Fibroblast of mammary gland (primary cell): ENCODE measurements at regions not wholly inside any gene's neighbourhood (a gene's known extent, or its start where the extent isn't known, plus 50 kb on each side); places are given as distances from the start of the nearest gene placed in this dataset.
A peak's percentile ranks its signal among the peaks of the same experiment; 100 is the strongest.

Source experiments
- DNase-seq: peaks from one replicate; pipeline ENCODE4 v3.0.0-alpha.2; 2010; ENCODE audit warnings: low read depth
- H3K4me3 ChIP-seq: 2 replicates; pipeline ENCODE4 v1.5.1; 2011; ENCODE audit warnings: low read depth, mild to moderate bottlenecking, low read length, moderate library complexity; ENCODE audit not compliant: control insufficient read depth
- TF ChIP-seq, protein P1 (sequence below): conservative IDR thresholded peaks from 2 replicates; pipeline ENCODE4 v1.5.1; 2011; ENCODE audit warnings: low read depth, low read length, inconsistent platforms; ENCODE audit not compliant: control insufficient read depth, insufficient read depth

DNA sequence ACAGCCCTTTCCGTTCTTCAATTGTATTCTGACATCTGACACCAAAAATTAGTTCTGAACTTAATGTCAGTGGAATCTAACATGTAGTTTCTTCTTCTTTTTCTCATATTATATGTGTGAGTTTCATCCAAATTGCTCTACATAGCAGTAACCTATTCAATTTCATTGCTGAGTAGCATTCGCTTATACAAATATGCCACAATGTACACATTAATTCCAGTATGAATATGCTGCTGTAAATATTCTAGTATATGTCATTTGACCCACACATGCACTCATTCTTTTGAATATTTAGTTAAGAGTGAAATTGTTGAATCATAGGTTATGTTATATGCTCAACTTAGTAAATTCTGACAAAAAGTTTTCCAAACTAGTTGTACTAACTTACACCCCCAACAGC is 550.9 kb downstream of the CHSY3 start:
- no peak overlapping the region for H3K4me3 ChIP-seq
- TF ChIP-seq, protein P1, sequence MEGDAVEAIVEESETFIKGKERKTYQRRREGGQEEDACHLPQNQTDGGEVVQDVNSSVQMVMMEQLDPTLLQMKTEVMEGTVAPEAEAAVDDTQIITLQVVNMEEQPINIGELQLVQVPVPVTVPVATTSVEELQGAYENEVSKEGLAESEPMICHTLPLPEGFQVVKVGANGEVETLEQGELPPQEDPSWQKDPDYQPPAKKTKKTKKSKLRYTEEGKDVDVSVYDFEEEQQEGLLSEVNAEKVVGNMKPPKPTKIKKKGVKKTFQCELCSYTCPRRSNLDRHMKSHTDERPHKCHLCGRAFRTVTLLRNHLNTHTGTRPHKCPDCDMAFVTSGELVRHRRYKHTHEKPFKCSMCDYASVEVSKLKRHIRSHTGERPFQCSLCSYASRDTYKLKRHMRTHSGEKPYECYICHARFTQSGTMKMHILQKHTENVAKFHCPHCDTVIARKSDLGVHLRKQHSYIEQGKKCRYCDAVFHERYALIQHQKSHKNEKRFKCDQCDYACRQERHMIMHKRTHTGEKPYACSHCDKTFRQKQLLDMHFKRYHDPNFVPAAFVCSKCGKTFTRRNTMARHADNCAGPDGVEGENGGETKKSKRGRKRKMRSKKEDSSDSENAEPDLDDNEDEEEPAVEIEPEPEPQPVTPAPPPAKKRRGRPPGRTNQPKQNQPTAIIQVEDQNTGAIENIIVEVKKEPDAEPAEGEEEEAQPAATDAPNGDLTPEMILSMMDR: no peak
- DNase-seq: no peak

DNA sequence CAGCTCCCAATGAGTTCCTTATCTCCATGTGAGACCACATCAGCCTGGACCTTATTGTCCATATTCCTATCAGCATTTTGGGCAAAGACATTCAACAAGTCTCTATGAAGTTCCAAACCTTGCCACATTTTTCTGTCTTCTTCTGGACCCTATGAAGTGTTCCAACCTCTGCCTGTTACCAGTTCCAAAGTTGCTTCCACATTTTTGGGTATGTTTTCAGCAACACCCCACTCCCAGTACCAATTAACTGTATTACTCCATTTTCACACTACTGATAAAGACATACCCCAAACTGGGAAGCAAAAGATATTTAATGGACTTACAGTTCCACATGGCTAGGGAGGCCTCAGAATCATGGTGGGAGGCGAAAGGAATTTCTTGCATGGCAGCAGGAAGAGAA is 548.5 kb downstream of the CHSY3 start:
- TF ChIP-seq, protein P1: no peak
- no peak overlapping the region for H3K4me3 ChIP-seq
- DNase-seq: no peak

DNA sequence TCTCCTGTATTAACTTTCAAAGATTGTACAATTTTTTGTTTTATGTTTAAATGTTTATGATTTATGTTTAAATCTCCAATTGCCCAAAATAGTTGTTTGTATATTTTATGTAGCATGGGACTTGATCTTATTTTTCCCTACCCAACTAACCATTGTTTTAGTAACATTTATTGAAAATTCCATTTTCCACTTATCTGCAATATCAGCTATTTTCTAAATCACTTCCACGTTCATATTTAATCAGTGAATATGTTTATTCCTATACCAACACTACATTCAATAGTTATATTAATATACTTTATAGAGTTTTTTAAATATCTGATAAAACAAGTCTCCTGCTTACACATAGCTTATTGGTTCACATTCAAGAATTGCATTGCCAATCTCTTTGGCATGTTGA is 532.2 kb downstream of the CHSY3 start:
- DNase-seq: no peak
- TF ChIP-seq, protein P1: no peak
- H3K4me3 ChIP-seq: no peak overlapping the region

DNA sequence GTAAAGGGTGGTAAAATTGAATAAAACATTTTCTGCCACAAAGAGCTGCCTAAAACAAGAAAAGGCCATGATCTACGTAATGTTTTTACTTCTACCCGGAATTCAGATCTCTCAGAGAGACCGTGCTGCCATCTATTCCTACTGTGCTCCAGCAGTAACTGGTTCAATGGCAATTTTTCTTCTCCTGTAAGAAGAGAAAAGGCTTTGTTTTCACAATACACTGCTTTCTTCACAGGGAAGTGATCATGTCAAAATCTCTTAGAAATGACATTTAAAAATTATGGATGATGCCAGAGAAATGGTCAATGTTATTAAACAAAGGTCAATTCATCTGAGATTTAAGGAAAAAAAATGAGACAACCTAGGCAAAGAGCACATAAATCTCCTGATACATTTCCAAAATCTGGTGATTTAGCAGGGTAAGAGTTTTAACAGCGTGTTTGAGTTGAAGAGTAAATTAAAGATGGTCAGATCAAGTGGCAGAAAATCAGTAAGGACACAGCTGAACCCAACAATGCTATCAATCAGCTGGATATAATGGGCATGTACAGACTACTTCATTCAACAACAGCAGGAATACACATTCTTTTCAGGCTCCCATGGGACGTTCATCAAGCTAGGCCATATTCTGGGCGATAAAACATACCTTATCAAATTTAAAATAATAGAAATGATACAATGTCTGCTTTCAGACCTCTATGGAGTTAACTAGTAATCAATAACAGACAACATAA is 523.1 kb downstream of the CHSY3 start:
- no peak overlapping the region for H3K4me3 ChIP-seq
- no peak for DNase-seq
- TF ChIP-seq, protein P1: no peak

- DNase-seq: no peak
- no peak overlapping the region for H3K4me3 ChIP-seq
- TF ChIP-seq, protein P1: no peak
Observed at GRCh38 chr5:130425424-130425823, 521.2 kb downstream of the CHSY3 start.

DNA sequence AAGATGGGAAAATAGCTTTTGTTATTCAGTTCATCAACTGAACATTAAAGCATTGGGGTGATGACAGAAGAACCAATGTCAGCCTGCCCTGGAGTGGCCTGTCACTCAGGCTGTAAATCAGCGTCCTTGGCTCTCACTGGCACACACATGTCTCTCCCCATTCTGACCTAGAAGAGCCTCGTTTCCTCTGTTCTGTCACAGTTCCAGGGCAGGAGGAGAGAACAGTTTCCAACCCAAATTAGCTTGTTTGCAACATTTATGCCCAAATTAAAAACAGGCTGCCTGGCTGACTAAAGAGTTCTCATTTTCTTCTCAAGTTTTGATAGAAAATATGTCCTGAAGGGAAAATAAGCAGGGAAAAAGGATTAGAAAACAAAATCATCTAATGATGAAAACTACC is 520.1 kb downstream of the CHSY3 start:
- no peak overlapping the region for H3K4me3 ChIP-seq
- DNase-seq: peak; percentile 3
- TF ChIP-seq, protein P1: no peak
